ENCODE measurements at regions not wholly inside any gene's neighbourhood (a gene's known extent, or its start where the extent isn't known, plus 50 kb on each side); places are given as distances from the start of the nearest gene placed in this dataset.

DNA sequence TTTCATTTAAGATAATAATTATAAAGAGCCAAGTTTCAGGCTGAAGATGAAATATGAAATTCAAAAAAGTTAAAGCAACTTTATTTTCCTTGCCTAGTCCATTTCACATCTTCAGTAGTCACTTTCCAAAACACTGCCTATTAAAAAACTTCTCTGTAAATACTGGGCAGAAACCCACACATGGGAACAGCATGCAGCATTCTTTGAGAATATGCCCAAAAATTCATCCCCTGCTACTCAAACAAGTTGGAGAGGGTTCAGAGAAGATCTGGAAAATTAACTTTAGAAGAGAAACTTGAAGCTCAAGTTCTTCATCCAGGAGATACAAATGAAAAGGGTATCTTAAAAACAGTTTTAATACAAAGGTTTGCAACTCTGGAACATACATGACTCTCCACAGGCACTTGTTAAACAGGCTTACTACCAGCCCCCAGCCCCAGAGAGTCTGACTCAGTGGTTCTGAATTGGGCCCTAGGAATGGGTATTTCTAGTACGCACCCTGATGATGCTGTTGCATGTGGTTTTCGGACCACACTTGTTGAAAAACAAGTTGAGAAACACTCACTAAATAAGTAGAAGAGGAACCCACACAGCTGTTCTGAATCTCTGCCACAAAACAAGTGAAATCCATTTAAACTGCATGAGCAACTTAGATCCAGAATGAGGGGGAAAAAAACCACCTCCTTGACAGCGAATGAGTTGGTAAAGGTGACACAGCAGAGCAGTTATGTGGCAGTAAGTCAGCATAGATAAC lies 329.1 kb downstream of the SATB2 start:
- Histone ChIP-seq H3K4me1 (ENCODE audit: control insufficient read depth, insufficient read depth, low read length) (no peaks in the 10 kb centered on the region), H3K36me3 (ENCODE audit: control insufficient read depth, insufficient read depth, low read length) (no peaks in the 10 kb centered on the region), H3K9ac (ENCODE audit: low read length) (no peak overlapping the region), H3K4me3 (ENCODE audit: low read length) (no peak overlapping the region), H3K27me3 (ENCODE audit: control insufficient read depth, insufficient read depth, low read length) (no peaks in the 10 kb centered on the region), H3K27ac (ENCODE audit: low read depth, low read length) (no peak overlapping the region)

DNA sequence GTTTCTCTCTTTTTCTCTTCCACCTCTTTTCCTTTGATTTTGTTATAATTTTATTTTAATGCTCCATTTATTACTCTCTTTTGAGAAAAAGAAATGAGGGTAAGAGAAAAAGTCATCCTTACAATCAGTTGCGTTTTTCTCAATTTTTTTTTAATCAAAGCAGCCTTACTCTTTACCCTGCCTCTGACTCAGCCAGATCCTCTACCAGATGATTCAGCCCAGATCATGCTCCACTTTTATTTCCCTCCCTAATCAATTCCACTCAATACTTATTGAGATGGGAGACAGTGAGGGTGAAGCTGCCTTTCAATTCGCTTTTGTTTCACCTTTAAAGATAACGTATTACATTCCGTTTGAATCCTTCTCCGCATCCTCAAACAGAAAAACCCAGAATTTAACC lies 337.9 kb downstream of the SATB2 start:
- no peak overlapping the region for H3K9ac ChIP-seq (ENCODE audit: low read length)
- no peaks in the 10 kb centered on the region for H3K4me1 ChIP-seq (ENCODE audit: control insufficient read depth, insufficient read depth, low read length)
- H3K27me3 ChIP-seq (ENCODE audit: control insufficient read depth, insufficient read depth, low read length), result no peaks in the 10 kb centered on the region
- no peaks in the 10 kb centered on the region for H3K36me3 ChIP-seq (ENCODE audit: control insufficient read depth, insufficient read depth, low read length)
- H3K27ac ChIP-seq (ENCODE audit: low read depth, low read length), result no peak overlapping the region
- no peak overlapping the region for H3K4me3 ChIP-seq (ENCODE audit: low read length)

DNA sequence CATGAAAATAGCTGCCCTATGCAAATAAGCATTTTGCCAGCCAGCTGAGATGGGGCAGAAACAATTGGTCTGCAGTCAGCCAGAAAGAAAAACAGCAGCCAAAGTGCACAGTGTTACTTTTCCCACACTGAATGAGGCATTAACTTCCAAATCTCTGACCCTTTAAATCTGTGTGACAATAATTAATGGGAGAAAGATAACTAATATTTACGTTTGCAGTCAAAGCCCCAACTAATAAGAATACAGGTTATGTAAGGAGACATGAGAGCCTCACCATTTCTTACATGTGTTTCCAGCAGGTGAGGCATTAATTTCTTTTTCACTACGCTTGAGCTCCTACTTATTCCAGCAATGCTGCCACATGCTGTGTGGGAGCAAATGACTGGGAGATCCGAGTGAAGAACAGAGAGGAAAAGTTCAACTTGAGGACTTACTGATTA lies 339.0 kb downstream of the SATB2 start:
- no peak overlapping the region for H3K27ac ChIP-seq (ENCODE audit: low read depth, low read length)
- no peaks in the 10 kb centered on the region for H3K36me3 ChIP-seq (ENCODE audit: control insufficient read depth, insufficient read depth, low read length)
- H3K27me3 ChIP-seq (ENCODE audit: control insufficient read depth, insufficient read depth, low read length), result no peaks in the 10 kb centered on the region
- H3K4me1 ChIP-seq (ENCODE audit: control insufficient read depth, insufficient read depth, low read length), result no peaks in the 10 kb centered on the region
- no peak overlapping the region for H3K4me3 ChIP-seq (ENCODE audit: low read length)
- no peak overlapping the region for H3K9ac ChIP-seq (ENCODE audit: low read length)

DNA sequence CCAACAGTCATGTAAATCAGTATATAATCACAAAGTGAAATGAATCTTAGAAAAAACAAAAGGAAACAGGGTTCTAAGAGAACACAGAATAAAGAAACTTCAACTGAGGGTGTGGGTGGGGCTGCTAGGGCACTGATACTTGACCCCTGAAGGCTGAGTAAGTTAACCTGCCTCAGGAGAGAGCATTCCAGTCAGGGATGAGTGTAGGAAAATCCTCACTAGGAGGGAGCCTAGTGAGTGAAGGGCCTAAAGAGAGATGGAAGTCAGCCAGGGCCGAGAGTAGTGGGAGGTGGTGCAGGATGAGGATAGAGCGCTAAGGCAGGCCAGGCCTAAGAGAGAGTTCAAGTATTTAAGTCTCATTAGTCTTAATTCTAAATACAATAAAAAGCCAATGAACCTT lies 342.6 kb downstream of the SATB2 start:
- H3K27me3 ChIP-seq (ENCODE audit: control insufficient read depth, insufficient read depth, low read length), result no peaks in the 10 kb centered on the region
- H3K27ac ChIP-seq (ENCODE audit: low read depth, low read length), result no peak overlapping the region
- H3K4me1 ChIP-seq (ENCODE audit: control insufficient read depth, insufficient read depth, low read length), result no peaks in the 10 kb centered on the region
- H3K4me3 ChIP-seq (ENCODE audit: low read length), result no peak overlapping the region
- H3K9ac ChIP-seq (ENCODE audit: low read length), result no peak overlapping the region
- no peaks in the 10 kb centered on the region for H3K36me3 ChIP-seq (ENCODE audit: control insufficient read depth, insufficient read depth, low read length)

DNA sequence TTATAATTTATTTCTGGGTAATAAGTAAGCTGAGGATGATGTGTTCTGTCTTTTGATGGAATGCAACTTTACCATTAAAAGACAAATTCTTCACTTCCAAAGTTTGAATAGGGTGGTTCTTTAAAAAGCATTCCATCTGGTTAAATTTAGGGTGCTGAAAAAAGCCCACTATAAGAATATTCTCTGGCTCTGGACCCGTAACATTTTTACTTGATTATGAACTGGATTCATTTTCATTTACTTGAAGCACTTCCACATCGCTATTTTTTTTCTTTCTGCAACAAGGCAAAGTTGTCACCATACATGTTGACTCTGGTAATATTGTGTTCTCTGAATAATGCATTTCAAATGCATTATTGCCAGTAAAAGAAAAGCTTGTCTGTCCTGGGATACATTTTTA lies 344.6 kb downstream of the SATB2 start:
- H3K36me3 ChIP-seq (ENCODE audit: control insufficient read depth, insufficient read depth, low read length), result no peaks in the 10 kb centered on the region
- H3K9ac ChIP-seq (ENCODE audit: low read length), result no peak overlapping the region
- no peak overlapping the region for H3K4me3 ChIP-seq (ENCODE audit: low read length)
- H3K27me3 ChIP-seq (ENCODE audit: control insufficient read depth, insufficient read depth, low read length), result no peaks in the 10 kb centered on the region
- no peaks in the 10 kb centered on the region for H3K4me1 ChIP-seq (ENCODE audit: control insufficient read depth, insufficient read depth, low read length)
- H3K27ac ChIP-seq (ENCODE audit: low read depth, low read length), result no peak overlapping the region

DNA sequence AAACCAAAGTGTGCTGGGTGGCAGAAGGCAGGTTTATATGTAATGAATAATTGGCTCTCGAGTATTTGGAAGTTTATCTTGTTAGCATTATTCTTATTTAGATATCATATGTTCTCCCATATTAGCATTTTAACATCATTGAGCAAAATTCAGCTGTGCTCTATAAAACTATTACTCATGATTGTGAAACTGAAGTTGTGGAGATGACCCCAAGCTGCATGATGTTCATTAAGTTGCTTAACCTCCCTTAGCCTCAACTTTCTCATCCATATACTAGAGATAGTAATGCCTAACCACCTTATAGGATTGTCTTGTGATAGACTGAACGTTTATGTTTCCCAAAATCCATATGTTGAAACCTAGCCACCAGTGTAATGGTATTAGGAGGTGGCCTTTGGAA lies 346.3 kb downstream of the SATB2 start:
- no peaks in the 10 kb centered on the region for H3K4me1 ChIP-seq (ENCODE audit: control insufficient read depth, insufficient read depth, low read length)
- H3K27me3 ChIP-seq (ENCODE audit: control insufficient read depth, insufficient read depth, low read length), result no peaks in the 10 kb centered on the region
- no peaks in the 10 kb centered on the region for H3K36me3 ChIP-seq (ENCODE audit: control insufficient read depth, insufficient read depth, low read length)
- H3K9ac ChIP-seq (ENCODE audit: low read length), result no peak overlapping the region
- H3K27ac ChIP-seq (ENCODE audit: low read depth, low read length), result no peak overlapping the region
- no peak overlapping the region for H3K4me3 ChIP-seq (ENCODE audit: low read length)

DNA sequence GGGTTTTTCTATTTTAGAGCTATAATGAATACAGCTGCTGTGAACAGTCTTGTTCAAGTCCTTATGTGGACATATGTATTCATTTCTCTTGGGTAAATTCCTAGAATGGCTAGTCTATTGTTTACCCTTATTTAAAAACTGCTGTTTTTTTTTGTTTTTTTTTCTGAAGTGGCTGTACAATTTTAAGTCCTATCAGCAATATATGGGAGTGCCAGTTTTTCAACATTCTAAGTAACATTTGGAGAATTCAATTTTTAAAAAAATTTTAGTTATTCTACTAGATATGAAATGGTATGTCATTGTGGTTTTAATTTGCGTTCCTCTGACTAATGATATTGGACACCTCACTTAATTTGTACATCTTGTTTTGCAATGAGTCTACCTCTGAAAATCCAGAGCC lies 349.7 kb downstream of the SATB2 start:
- Histone ChIP-seq H3K27me3 (ENCODE audit: control insufficient read depth, insufficient read depth, low read length) (no peaks in the 10 kb centered on the region), H3K27ac (ENCODE audit: low read depth, low read length) (no peak overlapping the region), H3K4me1 (ENCODE audit: control insufficient read depth, insufficient read depth, low read length) (no peaks in the 10 kb centered on the region), H3K9ac (ENCODE audit: low read length) (no peak overlapping the region), H3K36me3 (ENCODE audit: control insufficient read depth, insufficient read depth, low read length) (no peaks in the 10 kb centered on the region), H3K4me3 (ENCODE audit: low read length) (no peak overlapping the region)

DNA sequence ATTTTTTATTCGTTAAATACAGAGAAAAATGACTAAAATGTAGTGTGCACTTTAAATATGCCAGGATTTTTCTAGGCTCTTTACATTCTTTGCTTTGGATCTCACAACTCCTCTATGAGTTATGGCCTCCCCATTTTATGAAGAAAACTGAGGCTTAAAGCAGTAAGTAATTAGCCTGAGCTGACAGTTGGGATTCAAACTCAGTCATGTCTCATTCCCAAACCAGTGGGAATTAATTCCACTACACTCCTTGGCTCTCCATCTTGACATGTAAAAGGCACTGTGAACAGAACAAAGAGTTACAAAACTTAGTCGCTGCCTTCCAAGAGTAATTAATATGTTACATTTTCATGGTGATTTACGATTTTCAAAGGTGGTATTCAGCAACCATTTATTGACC lies 351.9 kb downstream of the SATB2 start:
- no peaks in the 10 kb centered on the region for H3K27me3 ChIP-seq (ENCODE audit: control insufficient read depth, insufficient read depth, low read length)
- no peaks in the 10 kb centered on the region for H3K36me3 ChIP-seq (ENCODE audit: control insufficient read depth, insufficient read depth, low read length)
- no peak overlapping the region for H3K4me3 ChIP-seq (ENCODE audit: low read length)
- no peak overlapping the region for H3K27ac ChIP-seq (ENCODE audit: low read depth, low read length)
- H3K4me1 ChIP-seq (ENCODE audit: control insufficient read depth, insufficient read depth, low read length), result no peaks in the 10 kb centered on the region
- no peak overlapping the region for H3K9ac ChIP-seq (ENCODE audit: low read length)

DNA sequence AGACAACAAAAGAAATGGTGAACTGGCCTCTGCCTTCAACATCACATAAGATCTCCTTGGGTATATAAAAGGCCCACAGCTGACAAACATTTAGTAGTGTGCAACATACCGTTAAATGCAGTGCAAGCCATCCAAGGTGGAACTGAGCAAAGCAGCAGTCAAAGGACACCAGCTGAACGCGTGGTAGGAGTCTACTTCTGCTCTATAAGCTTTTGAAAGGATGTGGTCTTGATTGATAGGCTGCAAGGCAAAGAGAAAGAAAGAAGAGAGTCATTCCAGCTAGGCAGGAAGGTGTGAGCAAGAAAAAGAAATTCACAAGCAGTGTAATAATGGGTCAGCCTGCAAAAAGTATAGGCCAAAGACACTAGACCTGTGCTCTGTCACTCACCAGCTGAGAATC lies 356.3 kb downstream of the SATB2 start:
- H3K36me3 ChIP-seq (ENCODE audit: control insufficient read depth, insufficient read depth, low read length), result no peaks in the 10 kb centered on the region
- no peaks in the 10 kb centered on the region for H3K4me1 ChIP-seq (ENCODE audit: control insufficient read depth, insufficient read depth, low read length)
- no peak overlapping the region for H3K9ac ChIP-seq (ENCODE audit: low read length)
- H3K27me3 ChIP-seq (ENCODE audit: control insufficient read depth, insufficient read depth, low read length), result no peaks in the 10 kb centered on the region
- H3K27ac ChIP-seq (ENCODE audit: low read depth, low read length), result no peak overlapping the region
- no peak overlapping the region for H3K4me3 ChIP-seq (ENCODE audit: low read length)

DNA sequence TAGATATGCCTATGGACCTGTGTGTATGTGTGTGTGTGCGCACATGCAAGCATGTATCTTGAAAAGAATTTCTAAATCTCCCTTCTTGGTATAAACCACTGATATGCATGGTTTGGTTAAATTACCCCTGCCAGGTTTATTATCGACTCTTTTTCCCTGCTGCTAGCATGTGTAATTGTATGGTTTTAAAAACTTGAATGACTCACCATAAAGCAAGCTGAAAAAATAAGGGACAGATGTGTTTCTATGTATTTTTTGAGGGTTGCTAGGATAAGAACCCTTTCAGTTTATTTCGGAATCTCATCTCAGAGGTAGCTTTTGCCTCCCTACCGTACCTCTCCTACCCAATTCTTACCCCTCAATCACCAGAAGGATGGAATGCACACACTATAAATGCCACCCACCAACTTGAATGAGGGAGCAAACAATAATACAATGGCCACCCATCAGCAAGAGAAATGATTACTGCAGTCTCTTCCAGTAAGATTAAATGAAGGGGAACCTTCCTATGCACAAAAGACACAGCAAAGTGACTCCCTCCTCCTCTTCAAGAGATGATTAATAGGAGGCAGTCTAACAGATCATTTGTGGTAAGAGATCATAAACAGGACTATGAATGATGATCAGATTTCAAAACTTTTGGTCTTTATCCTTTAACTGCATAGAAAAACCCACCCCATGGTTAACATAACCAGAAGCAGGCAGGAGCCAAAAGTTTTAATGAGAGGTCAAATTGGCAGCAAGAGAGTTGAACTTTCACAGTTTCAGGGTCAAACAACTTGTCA lies 357.2 kb downstream of the SATB2 start:
- no peaks in the 10 kb centered on the region for H3K27me3 ChIP-seq (ENCODE audit: control insufficient read depth, insufficient read depth, low read length)
- H3K27ac ChIP-seq (ENCODE audit: low read depth, low read length), result no peak overlapping the region
- no peaks in the 10 kb centered on the region for H3K4me1 ChIP-seq (ENCODE audit: control insufficient read depth, insufficient read depth, low read length)
- no peak overlapping the region for H3K9ac ChIP-seq (ENCODE audit: low read length)
- H3K36me3 ChIP-seq (ENCODE audit: control insufficient read depth, insufficient read depth, low read length), result no peaks in the 10 kb centered on the region
- no peak overlapping the region for H3K4me3 ChIP-seq (ENCODE audit: low read length)

DNA sequence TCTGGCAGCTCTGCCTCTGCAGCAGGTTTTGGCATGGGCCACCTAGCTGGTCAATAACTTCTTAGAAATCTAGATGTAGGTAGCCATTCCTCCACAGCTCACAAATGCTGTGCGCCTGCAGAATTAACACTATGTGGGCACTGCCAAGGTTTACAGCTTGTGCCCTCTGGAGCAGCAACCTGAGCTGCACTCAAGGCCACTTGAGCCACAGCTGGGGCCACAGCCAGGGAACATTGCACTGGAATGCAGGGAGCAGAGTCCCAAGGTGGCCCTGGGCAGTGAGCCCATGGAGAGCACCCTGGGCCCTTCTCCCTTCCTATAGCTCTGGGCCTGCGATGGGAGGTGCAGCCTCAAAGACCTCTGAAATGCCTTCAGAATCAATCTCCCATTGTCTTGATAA lies 365.3 kb downstream of the SATB2 start:
- Histone ChIP-seq H3K36me3 (ENCODE audit: control insufficient read depth, insufficient read depth, low read length) (no peaks in the 10 kb centered on the region), H3K4me1 (ENCODE audit: control insufficient read depth, insufficient read depth, low read length) (no peaks in the 10 kb centered on the region), H3K9ac (ENCODE audit: low read length) (no peak overlapping the region), H3K27ac (ENCODE audit: low read depth, low read length) (no peak overlapping the region), H3K27me3 (ENCODE audit: control insufficient read depth, insufficient read depth, low read length) (no peaks in the 10 kb centered on the region), H3K4me3 (ENCODE audit: low read length) (no peak overlapping the region)

DNA sequence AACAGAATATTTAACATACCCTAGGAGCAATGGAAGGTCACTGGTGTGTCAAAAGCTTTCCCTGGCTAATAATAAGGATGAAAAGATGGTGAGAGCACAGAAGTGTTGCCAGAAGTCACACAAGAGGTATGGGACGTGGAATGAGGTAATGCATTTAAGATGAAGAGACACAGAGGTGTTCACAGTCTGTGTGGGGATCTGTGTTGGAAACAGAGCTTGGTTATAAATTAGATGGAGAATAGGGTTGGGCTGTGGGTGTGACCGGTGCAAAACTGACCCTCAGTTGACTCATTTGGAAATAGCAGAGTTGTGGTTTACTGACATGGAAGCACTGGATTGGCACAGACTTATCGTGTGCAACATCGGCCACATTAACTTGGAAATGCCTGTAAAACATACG lies 372.5 kb downstream of the SATB2 start:
- Histone ChIP-seq H3K9ac (ENCODE audit: low read length) (no peak overlapping the region), H3K27me3 (ENCODE audit: control insufficient read depth, insufficient read depth, low read length) (no peaks in the 10 kb centered on the region), H3K4me1 (ENCODE audit: control insufficient read depth, insufficient read depth, low read length) (no peaks in the 10 kb centered on the region), H3K36me3 (ENCODE audit: control insufficient read depth, insufficient read depth, low read length) (no peaks in the 10 kb centered on the region), H3K27ac (ENCODE audit: low read depth, low read length) (no peak overlapping the region), H3K4me3 (ENCODE audit: low read length) (no peak overlapping the region)

Data from rectal smooth muscle tissue (tissue), 1 donor.